ENCODE measurements at regions not wholly inside any gene's neighbourhood (a gene's known extent, or its start where the extent isn't known, plus 50 kb on each side); places are given as distances from the start of the nearest gene placed in this dataset.

- TF ChIP-seq CHD7 (IDR thresholded peaks at IDR 0.05; ENCODE audit: insufficient replicate concordance, low read length) (no peak), ZNF274 (IDR thresholded peaks at IDR 0.05; ENCODE audit: borderline replicate concordance, extremely low read depth, low read length) (no peak), POU5F1 (IDR thresholded peaks at IDR 0.05; ENCODE audit: low read depth, low read length) (no peak), KDM4A (IDR thresholded peaks at IDR 0.05; ENCODE audit: low read depth, low read length, severe bottlenecking) (no peak), ATF2 (IDR thresholded peaks at IDR 0.05; ENCODE audit: low read length) (no peak), CBX5 (IDR thresholded peaks at IDR 0.05; ENCODE audit: low read depth, low read length) (no peak), RAD21 (IDR thresholded peaks at IDR 0.05 in 1 of 2, conservative IDR thresholded peaks at IDR 0.05 in 1 of 2; ENCODE audit: low read depth in 2 of 2, low read length in 2 of 2) (no peak)
Observed at GRCh38 chr10:21334891-21335696, 190.4 kb downstream of the SKIDA1 start (continued).
